ENCODE measurements at regions not wholly inside any gene's neighbourhood (a gene's known extent, or its start where the extent isn't known, plus 50 kb on each side); places are given as distances from the start of the nearest gene placed in this dataset.

- no peak for TF ChIP-seq POLR2A (IDR thresholded peaks at IDR 0.05)
- no peak for TF ChIP-seq CTCF (IDR thresholded peaks at IDR 0.05)
- no peak for TF ChIP-seq EP300 (IDR thresholded peaks at IDR 0.05)
These were observed 76.2 kb upstream of the KIAA1217 start for GRCh38 chr10:24132741-24133140.

All from tibial nerve (tissue), 4 donors.